Adrenal gland (tissue), 5 donors: ENCODE measurements at regions not wholly inside any gene's neighbourhood (a gene's known extent, or its start where the extent isn't known, plus 50 kb on each side); places are given as distances from the start of the nearest gene placed in this dataset.

ENCODE experiments used
- POLR2A ChIP-seq, 2 donors: fragments of 450-650 bp; IDR thresholded peaks; one replicate each; pipeline ENCODE4 v1.6.1; 2017; ENCODE audit warnings: antibody characterized with exemption in 2 of 2, mild to moderate bottlenecking in 2 of 2, moderate library complexity in 1 of 2
- TF ChIP-seq, protein P1 (sequence below), 6 experiments: fragments of 450-650 bp in 4 of 6; fragments of 200-600 bp in 2 of 6; sonication (generic) in 1 of 6; IDR thresholded peaks; 1 replicate in 5 of 6; 2 replicates in 1 of 6; pipeline versions ENCODE4 v1.5.1 to v1.8.0; 2016 to 2021; ENCODE audit warnings: antibody characterized with exemption in 6 of 6, mild to moderate bottlenecking in 2 of 6, moderate library complexity in 1 of 6
- donor health status: DM: no; HTN: no; CAD: no.

- TF ChIP-seq, protein P1, sequence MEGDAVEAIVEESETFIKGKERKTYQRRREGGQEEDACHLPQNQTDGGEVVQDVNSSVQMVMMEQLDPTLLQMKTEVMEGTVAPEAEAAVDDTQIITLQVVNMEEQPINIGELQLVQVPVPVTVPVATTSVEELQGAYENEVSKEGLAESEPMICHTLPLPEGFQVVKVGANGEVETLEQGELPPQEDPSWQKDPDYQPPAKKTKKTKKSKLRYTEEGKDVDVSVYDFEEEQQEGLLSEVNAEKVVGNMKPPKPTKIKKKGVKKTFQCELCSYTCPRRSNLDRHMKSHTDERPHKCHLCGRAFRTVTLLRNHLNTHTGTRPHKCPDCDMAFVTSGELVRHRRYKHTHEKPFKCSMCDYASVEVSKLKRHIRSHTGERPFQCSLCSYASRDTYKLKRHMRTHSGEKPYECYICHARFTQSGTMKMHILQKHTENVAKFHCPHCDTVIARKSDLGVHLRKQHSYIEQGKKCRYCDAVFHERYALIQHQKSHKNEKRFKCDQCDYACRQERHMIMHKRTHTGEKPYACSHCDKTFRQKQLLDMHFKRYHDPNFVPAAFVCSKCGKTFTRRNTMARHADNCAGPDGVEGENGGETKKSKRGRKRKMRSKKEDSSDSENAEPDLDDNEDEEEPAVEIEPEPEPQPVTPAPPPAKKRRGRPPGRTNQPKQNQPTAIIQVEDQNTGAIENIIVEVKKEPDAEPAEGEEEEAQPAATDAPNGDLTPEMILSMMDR (IDR thresholded peaks at IDR 0.05): no peak
- no peak for TF ChIP-seq POLR2A (IDR thresholded peaks at IDR 0.05)
Observed at GRCh38 chr10:113978802-113979201, 64.9 kb upstream of the ADRB1 start.
